ENCODE measurements at regions not wholly inside any gene's neighbourhood (a gene's known extent, or its start where the extent isn't known, plus 50 kb on each side); places are given as distances from the start of the nearest gene placed in this dataset.
"Not testable (repeated sequence)": the region's sequence is repeated elsewhere in the genome, so short reads cannot be mapped to it uniquely, and the experiment has no call there.

GRCh38 chr16:46428108-46429061, 192.8 kb downstream of the SHCBP1 start:
- intact Hi-C loops (cut with DNase I): no loop called here
- H3K36me3 ChIP-seq: no peaks in the 10 kb centered on the region
- DNase-seq (ENCODE audit: extremely low spot score): no peak
- H3K9me3 ChIP-seq: peaks cover 0 to 26% (median 23%) of the 10 kb centered on the region in 4 donors
- H3K4me3 ChIP-seq: no peak overlapping the region
- no peaks in the 10 kb centered on the region for H3K4me1 ChIP-seq
- no peak for TF ChIP-seq POLR2AphosphoS5 (IDR thresholded peaks at IDR 0.05)
- no peak for TF ChIP-seq POLR2A (IDR thresholded peaks at IDR 0.05; ENCODE audit: low read depth)
- no peak for TF ChIP-seq CTCF (IDR thresholded peaks at IDR 0.05)
- no peak for TF ChIP-seq EP300 (IDR thresholded peaks at IDR 0.05)
- 25% methylated on average over 81 of the region's 81 CpGs for WGBS
- peaks cover 0 to 32% (median 3%) of the 10 kb centered on the region in 4 donors for H3K27me3 ChIP-seq
- no peak overlapping the region for H3K27ac ChIP-seq (replicated peaks in 1 of 4)

GRCh38 chr16:46427340-46428107, 193.7 kb downstream of the SHCBP1 start:
- no peak for TF ChIP-seq CTCF (IDR thresholded peaks at IDR 0.05)
- no peak for TF ChIP-seq EP300 (IDR thresholded peaks at IDR 0.05)
- no peak for TF ChIP-seq POLR2A (IDR thresholded peaks at IDR 0.05; ENCODE audit: low read depth)
- no peak for TF ChIP-seq POLR2AphosphoS5 (IDR thresholded peaks at IDR 0.05)
- WGBS: 37% methylated on average over 48 of the region's 48 CpGs
- Histone ChIP-seq H3K27me3 (peaks cover 0 to 32% (median 3%) of the 10 kb centered on the region in 4 donors), H3K4me1 (no peaks in the 10 kb centered on the region), H3K4me3 (no peak overlapping the region), H3K9me3 (peaks cover 0 to 28% (median 24%) of the 10 kb centered on the region in 4 donors), H3K36me3 (no peaks in the 10 kb centered on the region), H3K27ac (replicated peaks in 1 of 4) (no peak overlapping the region)
- no peak for DNase-seq (ENCODE audit: extremely low spot score)
- intact Hi-C loops (cut with DNase I): no loop called here

GRCh38 chr16:46426336-46426735, 194.8 kb downstream of the SHCBP1 start:
- Histone ChIP-seq H3K4me3 (no peak overlapping the region), H3K4me1 (no peaks in the 10 kb centered on the region), H3K27me3 (peaks cover 0 to 32% (median 3%) of the 10 kb centered on the region in 4 donors), H3K36me3 (no peaks in the 10 kb centered on the region), H3K27ac (replicated peaks in 1 of 4) (no peak overlapping the region), H3K9me3 (peaks cover 0 to 40% (median 33%) of the 10 kb centered on the region in 4 donors)
- intact Hi-C loops (cut with DNase I): no loop called here
- DNase-seq (ENCODE audit: extremely low spot score): no peak
- no peak for TF ChIP-seq CTCF (IDR thresholded peaks at IDR 0.05)
- no peak for TF ChIP-seq EP300 (IDR thresholded peaks at IDR 0.05)
- no peak for TF ChIP-seq POLR2A (IDR thresholded peaks at IDR 0.05; ENCODE audit: low read depth)
- no peak for TF ChIP-seq POLR2AphosphoS5 (IDR thresholded peaks at IDR 0.05)
- 67% methylated on average over 1 of the region's 1 CpG for WGBS

GRCh38 chr16:46404028-46404427, 217.2 kb downstream of the SHCBP1 start:
- WGBS: 75% methylated on average over 16 of the region's 16 CpGs
- intact Hi-C loops (cut with DNase I): no loop called here
- Histone ChIP-seq H3K36me3 (no peaks in the 10 kb centered on the region), H3K9me3 (peaks cover 0 to 24% (median 13%) of the 10 kb centered on the region in 4 donors), H3K27ac (replicated peaks in 1 of 4) (no peak overlapping the region), H3K27me3 (no peaks in the 10 kb centered on the region), H3K4me1 (no peaks in the 10 kb centered on the region), H3K4me3 (no peak overlapping the region)
- TF ChIP-seq POLR2AphosphoS5 (IDR thresholded peaks at IDR 0.05) (no peak), POLR2A (IDR thresholded peaks at IDR 0.05; ENCODE audit: low read depth) (no peak), EP300 (IDR thresholded peaks at IDR 0.05) (no peak), CTCF (IDR thresholded peaks at IDR 0.05) (no peak)
- DNase-seq (ENCODE audit: extremely low spot score): no peak

GRCh38 chr16:46398559-46398958, 222.6 kb downstream of the SHCBP1 start:
- H3K27me3 ChIP-seq; DNase-seq (ENCODE audit: extremely low spot score); H3K27ac ChIP-seq (replicated peaks in 1 of 4); H3K4me3 ChIP-seq; H3K36me3 ChIP-seq; H3K4me1 ChIP-seq; intact Hi-C loops (cut with DNase I): not testable (repeated sequence)
- WGBS: 72% methylated on average over 18 of the region's 18 CpGs
- peaks cover 0 to 13% (median 0%) of the 10 kb centered on the region in 4 donors for H3K9me3 ChIP-seq

GRCh38 chr16:46396883-46397270, 224.3 kb downstream of the SHCBP1 start:
- H3K27ac ChIP-seq (replicated peaks in 1 of 4); intact Hi-C loops (cut with DNase I); H3K27me3 ChIP-seq; DNase-seq (ENCODE audit: extremely low spot score); H3K4me1 ChIP-seq; H3K36me3 ChIP-seq; H3K4me3 ChIP-seq: not testable (repeated sequence)
- 66% methylated on average over 18 of the region's 18 CpGs for WGBS
- peaks cover 0 to 13% (median 0%) of the 10 kb centered on the region in 4 donors for H3K9me3 ChIP-seq

GRCh38 chr16:46396131-46396882, 224.9 kb downstream of the SHCBP1 start:
- DNase-seq (ENCODE audit: extremely low spot score); H3K4me3 ChIP-seq; H3K4me1 ChIP-seq; H3K27ac ChIP-seq (replicated peaks in 1 of 4); intact Hi-C loops (cut with DNase I); H3K27me3 ChIP-seq; H3K36me3 ChIP-seq: not testable (repeated sequence)
- WGBS: 72% methylated on average over 31 of the region's 31 CpGs
- H3K9me3 ChIP-seq: peaks cover 0 to 13% (median 0%) of the 10 kb centered on the region in 4 donors
